ENCODE measurements at regions not wholly inside any gene's neighbourhood (a gene's known extent, or its start where the extent isn't known, plus 50 kb on each side); places are given as distances from the start of the nearest gene placed in this dataset.

- TF ChIP-seq CTCF (IDR thresholded peaks at IDR 0.05) (no peak), POLR2A (IDR thresholded peaks at IDR 0.05) (no peak)
Measured at GRCh38 chr16:66052745-66053144, 313.7 kb upstream of the CDH5 start.
